NCI-H1092 (cell line): ENCODE measurements at regions not wholly inside any gene's neighbourhood (a gene's known extent, or its start where the extent isn't known, plus 50 kb on each side); places are given as distances from the start of the nearest gene placed in this dataset.

Experiments
- DNase-seq: peaks from one replicate; lab custom pipeline; 2025; lab: John Stamatoyannopoulos, UW

- DNase-seq = no peak
These were observed 528.0 kb downstream of the BNC2 start for GRCh38 chr9:16342246-16343020.

- no peak for DNase-seq
These were observed 526.9 kb downstream of the BNC2 start for GRCh38 chr9:16343249-16344237.

GRCh38 chr9:16344343-16344742, 526.1 kb downstream of the BNC2 start:
- no peak for DNase-seq

- no peak for DNase-seq
These were observed 524.6 kb downstream of the BNC2 start for GRCh38 chr9:16345902-16346301.

- DNase-seq = no peak
These were observed 522.6 kb downstream of the BNC2 start for GRCh38 chr9:16347886-16348285.

GRCh38 chr9:16348531-16348930, 521.9 kb downstream of the BNC2 start:
- no peak for DNase-seq

DNA sequence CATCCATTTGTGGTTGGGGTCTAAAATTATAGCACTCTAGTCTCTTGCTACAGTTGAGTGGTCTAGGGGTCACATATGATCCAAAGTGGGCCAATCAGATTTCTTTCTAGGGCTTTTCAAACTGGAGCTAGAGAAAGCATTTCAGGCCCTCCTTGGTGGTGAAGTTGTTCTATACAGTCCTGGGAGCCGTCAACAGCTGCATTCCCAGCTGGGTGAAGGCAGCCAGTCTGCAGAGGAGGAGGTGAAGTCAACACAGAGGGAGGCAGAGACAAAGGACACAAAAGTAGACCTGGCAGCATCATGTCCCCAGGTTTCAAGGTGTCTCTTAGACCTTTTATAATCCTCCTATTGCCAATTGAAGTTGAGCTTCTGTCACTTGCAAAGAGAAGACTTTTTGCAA, 518.2 kb downstream of the BNC2 start:
- DNase-seq = no peak

DNA sequence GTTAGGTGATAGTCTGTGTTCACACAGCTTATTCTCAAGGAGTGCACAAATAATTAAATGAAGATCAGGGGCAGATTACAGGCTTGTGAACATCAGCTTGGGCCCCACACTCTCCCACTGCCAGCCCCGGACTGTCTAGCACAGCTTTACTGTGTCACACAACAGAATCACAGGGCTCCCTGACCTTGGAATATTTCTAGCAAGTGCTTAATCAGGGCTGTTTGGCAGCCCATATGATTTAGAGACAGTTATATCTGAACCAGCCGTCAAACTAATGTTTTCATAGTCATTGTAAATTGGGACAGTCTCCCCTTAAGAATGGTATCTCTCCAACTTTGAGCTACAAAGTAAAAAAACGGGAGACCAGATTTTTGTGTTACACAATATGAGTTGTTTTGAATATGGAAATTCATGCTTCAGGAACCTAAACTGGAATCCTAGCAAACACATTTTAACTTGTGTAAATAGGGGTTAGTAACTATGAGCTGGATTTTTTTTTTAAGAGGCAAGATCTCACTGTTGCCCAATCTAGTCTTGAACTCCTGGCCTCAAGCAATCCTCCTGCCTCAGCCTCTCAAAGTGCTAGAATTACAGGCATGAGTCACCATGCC, 517.6 kb downstream of the BNC2 start:
- DNase-seq = no peak

DNA sequence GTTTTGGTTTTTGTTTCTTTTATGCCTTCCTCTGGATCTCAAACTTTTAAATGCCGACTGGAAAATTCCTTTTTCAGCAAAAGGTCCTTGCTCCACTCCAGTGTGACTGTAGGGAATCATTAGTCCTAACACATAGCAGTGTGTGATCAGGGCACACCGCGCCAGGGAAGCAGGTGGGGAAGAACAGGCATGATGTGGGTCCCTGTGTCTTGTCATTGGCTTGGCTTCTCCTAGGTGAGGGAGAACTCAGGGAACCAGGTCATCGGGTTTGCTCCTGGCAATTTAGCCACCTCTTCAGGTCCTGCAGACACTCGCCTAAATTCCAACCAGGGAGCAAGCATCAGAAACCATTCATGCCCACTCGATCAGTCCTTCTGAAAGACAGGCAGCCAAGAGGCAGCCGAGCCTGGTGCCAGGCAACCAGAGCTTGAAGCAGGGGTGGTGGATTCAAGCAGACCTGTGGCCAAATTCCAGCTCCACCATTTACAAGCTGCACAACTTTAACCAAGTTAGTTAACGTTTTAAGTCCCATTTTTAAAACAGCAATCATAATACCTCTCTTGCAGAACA, 514.2 kb downstream of the BNC2 start:
- no peak for DNase-seq

DNA sequence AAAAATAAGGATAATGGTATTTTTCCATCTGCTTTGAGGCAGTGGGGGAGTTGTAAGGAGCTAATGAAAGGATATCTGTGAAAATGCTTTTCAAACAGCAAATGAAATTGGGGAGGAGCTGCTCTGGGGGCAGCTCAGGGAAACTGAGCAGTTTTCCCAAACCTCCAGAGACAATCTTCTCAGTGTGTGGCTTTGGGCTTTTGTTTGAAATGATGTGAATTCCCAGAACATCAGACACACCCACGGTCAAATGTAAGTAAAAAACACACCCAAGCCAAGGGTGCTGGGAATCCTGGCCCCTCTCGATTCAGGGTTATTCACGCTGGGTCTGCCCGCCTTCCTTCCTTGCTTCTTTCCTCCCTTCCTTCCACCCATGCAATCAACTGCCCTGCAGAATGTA, 512.6 kb downstream of the BNC2 start:
- DNase-seq = no peak

DNA sequence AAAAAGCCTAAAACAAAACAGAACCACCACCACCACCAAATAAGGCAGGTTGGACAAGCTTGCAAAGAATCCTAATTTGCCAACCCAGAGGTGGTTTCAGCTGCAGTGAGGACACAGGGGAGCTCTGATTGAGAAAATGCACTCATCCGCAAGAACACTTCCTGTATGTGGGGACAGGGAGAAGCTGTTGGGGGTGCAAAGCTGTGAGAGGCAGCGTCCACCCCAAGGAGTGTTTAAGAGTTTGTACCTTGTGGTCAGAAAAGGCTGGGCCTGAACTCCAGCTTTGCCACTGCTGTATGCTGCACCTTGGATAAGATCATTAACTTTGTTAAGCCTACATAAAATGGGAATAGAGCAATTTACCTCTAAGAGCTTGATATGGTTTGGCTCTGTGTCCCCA, 511.7 kb downstream of the BNC2 start:
- DNase-seq = no peak
